AG04449 (cell line): ENCODE measurements at regions not wholly inside any gene's neighbourhood (a gene's known extent, or its start where the extent isn't known, plus 50 kb on each side); places are given as distances from the start of the nearest gene placed in this dataset.

ENCODE experiments used
- CTCF ChIA-PET: fragments of 350-600 bp; formaldehyde crosslinking; extraction: SDS; loops from one replicate; lab custom pipeline; 2021; ENCODE audit warnings: antibody characterized with exemption; lab: Yijun Ruan, JAX
- POLR2A ChIA-PET: fragments of 400-600, 350-600 bp; formaldehyde crosslinking; extraction: SDS; loops from one replicate; lab custom pipeline; 2020; ENCODE audit warnings: antibody characterized with exemption, inconsistent platforms; lab: Yijun Ruan, JAX
- DNase-seq: peaks from one replicate; pipeline ENCODE4 v3.0.0-alpha.2; 2010; ENCODE audit warnings: low read depth, low spot score
- H3K4me3 ChIP-seq: 2 replicates; pipeline ENCODE4 v1.5.1; 2011; ENCODE audit warnings: low read depth, mild to moderate bottlenecking, control low read depth, low read length
- TF ChIP-seq, protein P1 (sequence below): IDR thresholded peaks from one replicate; pipeline ENCODE4 v1.5.1; 2011; ENCODE audit warnings: mild to moderate bottlenecking, moderate library complexity, low read length, control low read depth, inconsistent platforms; ENCODE audit not compliant: insufficient read depth; ENCODE audit errors: missing control alignments

DNA sequence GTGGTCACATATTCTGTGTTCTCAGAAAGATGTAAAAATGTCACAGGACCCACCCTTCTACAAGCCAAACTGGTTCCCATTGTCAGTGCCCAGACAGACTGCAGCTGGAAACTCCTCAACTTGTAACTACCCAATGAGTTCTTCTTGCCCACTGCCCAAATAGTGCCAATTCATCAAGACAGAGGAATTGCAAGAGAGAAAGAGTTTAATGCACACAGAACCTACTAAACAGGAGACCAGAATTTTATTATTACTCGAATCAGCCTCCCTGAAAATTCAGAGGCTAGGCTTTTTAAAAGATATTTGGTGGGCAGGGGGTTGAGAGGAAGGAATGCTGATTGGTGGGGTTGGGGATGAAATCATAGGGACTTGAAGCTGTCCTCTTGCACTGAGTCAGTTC lies 184.1 kb downstream of the URB2 start:
- TF ChIP-seq, protein P1, sequence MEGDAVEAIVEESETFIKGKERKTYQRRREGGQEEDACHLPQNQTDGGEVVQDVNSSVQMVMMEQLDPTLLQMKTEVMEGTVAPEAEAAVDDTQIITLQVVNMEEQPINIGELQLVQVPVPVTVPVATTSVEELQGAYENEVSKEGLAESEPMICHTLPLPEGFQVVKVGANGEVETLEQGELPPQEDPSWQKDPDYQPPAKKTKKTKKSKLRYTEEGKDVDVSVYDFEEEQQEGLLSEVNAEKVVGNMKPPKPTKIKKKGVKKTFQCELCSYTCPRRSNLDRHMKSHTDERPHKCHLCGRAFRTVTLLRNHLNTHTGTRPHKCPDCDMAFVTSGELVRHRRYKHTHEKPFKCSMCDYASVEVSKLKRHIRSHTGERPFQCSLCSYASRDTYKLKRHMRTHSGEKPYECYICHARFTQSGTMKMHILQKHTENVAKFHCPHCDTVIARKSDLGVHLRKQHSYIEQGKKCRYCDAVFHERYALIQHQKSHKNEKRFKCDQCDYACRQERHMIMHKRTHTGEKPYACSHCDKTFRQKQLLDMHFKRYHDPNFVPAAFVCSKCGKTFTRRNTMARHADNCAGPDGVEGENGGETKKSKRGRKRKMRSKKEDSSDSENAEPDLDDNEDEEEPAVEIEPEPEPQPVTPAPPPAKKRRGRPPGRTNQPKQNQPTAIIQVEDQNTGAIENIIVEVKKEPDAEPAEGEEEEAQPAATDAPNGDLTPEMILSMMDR = no peak
- CTCF ChIA-PET = no interaction called here

DNA sequence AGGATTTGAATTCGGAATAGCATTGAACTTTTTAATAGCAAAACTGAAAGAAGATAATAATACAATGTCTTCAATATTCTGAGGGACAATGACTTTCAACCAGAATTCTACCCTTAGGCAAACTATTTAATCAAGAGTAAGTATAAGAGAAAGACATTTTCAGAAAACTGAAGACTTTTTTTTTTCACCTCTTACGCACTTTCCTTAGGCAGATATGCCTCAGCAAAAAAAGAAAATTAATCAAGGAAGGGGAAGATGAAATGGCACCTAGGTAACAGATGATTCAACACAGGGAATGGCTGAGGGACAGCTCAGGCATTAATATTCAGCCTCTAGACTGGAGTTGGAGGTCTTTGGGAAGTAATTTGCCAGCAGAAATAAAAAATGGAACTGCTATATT lies 184.9 kb downstream of the URB2 start:
- DNase-seq = no peak
- CTCF ChIA-PET = no interaction called here
- TF ChIP-seq, protein P1 = no peak
- no peak overlapping the region for H3K4me3 ChIP-seq
- POLR2A ChIA-PET = no interaction called here

More for the DNA sequence above, 184.1 kb downstream of the URB2 start:
- POLR2A ChIA-PET = no interaction called here
- H3K4me3 ChIP-seq = no peak overlapping the region
- no peak for DNase-seq

DNA sequence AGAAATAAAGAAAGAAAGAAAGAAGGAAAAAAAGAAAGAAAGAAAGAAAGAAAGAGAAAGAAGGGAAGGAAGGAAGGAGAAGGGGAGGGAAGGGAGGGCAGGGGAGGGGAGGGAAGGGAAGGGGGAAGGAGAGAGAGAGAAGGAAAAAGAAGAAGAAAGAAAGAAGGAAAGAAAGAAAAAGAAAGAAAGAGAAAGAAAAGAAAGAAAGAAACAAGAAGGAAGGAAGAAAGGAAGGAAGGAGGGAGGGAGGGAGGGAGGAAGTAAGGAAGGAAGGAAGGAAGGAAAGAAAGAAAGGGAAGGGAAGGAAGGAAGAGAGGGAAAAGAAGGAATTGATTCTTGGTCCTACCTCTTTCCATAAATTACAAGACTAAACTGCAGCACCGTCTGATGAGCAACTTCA lies 186.1 kb downstream of the URB2 start:
- ChIA-PET POLR2A (no interaction called here), CTCF (no interaction called here)
- DNase-seq = no peak

GRCh38 chr1:229812693-229813092 lies 186.6 kb downstream of the URB2 start:
- no peak for DNase-seq
- POLR2A ChIA-PET = no interaction called here
- TF ChIP-seq, protein P1 = no peak
- CTCF ChIA-PET = no interaction called here
- H3K4me3 ChIP-seq = no peak overlapping the region

More for the DNA sequence above, 186.1 kb downstream of the URB2 start:
- no peak overlapping the region for H3K4me3 ChIP-seq
- TF ChIP-seq, protein P1 = no peak

- CTCF ChIA-PET = no interaction called here
These were observed 189.0 kb downstream of the URB2 start for GRCh38 chr1:229815076-229815475.

GRCh38 chr1:229815961-229816360 lies 189.9 kb downstream of the URB2 start:
- ChIA-PET POLR2A (no interaction called here), CTCF (no interaction called here)
- no peak for DNase-seq
- TF ChIP-seq, protein P1 = no peak
- H3K4me3 ChIP-seq = no peak overlapping the region

More at GRCh38 chr1:229815076-229815475, 189.0 kb downstream of the URB2 start:
- TF ChIP-seq, protein P1 = no peak
- no peak for DNase-seq
- H3K4me3 ChIP-seq = no peak overlapping the region
- POLR2A ChIA-PET = no interaction called here
